Panc1 (cell line): ENCODE measurements at regions not wholly inside any gene's neighbourhood (a gene's known extent, or its start where the extent isn't known, plus 50 kb on each side); places are given as distances from the start of the nearest gene placed in this dataset.

Source experiments
- CTCF ChIP-seq: fragments of 450-650 bp; IDR thresholded peaks from 2 replicates; pipeline ENCODE4 v1.5.1; 2017; ENCODE audit warnings: mild to moderate bottlenecking
- SIN3A ChIP-seq: IDR thresholded peaks from 2 replicates; pipeline ENCODE4 v1.6.1; 2012; ENCODE audit warnings: low read depth, mild to moderate bottlenecking, low read length, moderate library complexity, borderline replicate concordance; ENCODE audit not compliant: insufficient read depth

GRCh38 chr9:88043647-88044046 lies 69.3 kb upstream of the CDK20 start:
- no peak for TF ChIP-seq CTCF
- TF ChIP-seq SIN3A: no peak
